WTC11 (cell line): ENCODE measurements at regions not wholly inside any gene's neighbourhood (a gene's known extent, or its start where the extent isn't known, plus 50 kb on each side); places are given as distances from the start of the nearest gene placed in this dataset.

ENCODE experiments used
- ATAC-seq: fragments of 200-7000 bp; cut with Tn5 transposase; 2 replicates; pipeline ENCODE4 v1.10.0; 2021; ENCODE audit warnings: mild to moderate bottlenecking, moderate library complexity
- CTCF ChIA-PET: fragments of 300-600 bp; sonication (Branson Sonifier 250); formaldehyde crosslinking; loops from one replicate; lab custom pipeline; 2021; ENCODE audit warnings: antibody characterized with exemption; lab: Charles Lee
- POLR2A ChIA-PET: fragments of 350-600 bp; sonication (Branson Sonifier 250); formaldehyde crosslinking; loops from one replicate; lab custom pipeline; 2021; ENCODE audit warnings: antibody characterized with exemption; lab: Charles Lee
- DNase-seq: peaks from one replicate; pipeline ENCODE4 v3.0.0; 2021; ENCODE audit warnings: low spot score
- H3K27ac Mint-ChIP-seq: 2 replicates; pipeline ENCODE4 v1.8.0; 2021; ENCODE audit warnings: mixed read lengths
- H3K27me3 Mint-ChIP-seq: 2 replicates; pipeline ENCODE4 v1.8.0; 2021; ENCODE audit warnings: low read depth, mild to moderate bottlenecking, moderate library complexity, mixed read lengths
- H3K36me3 Mint-ChIP-seq: 2 replicates; pipeline ENCODE4 v1.8.0; 2021; ENCODE audit warnings: mixed read lengths
- H3K4me1 Mint-ChIP-seq: 2 replicates; pipeline ENCODE4 v1.8.0; 2022; ENCODE audit warnings: mixed read lengths
- H3K4me3 Mint-ChIP-seq: 2 replicates; pipeline ENCODE4 v1.8.0; 2021; ENCODE audit warnings: mild to moderate bottlenecking, moderate library complexity, mixed read lengths
- H3K9me3 Mint-ChIP-seq: 2 replicates; pipeline ENCODE4 v1.8.0; 2021; ENCODE audit warnings: mixed read lengths
- ATF1 ChIP-seq: sonication (generic); formaldehyde crosslinking; IDR thresholded peaks from 2 replicates; pipeline ENCODE4 v1.8.1; 2023; ENCODE audit warnings: mild to moderate bottlenecking, moderate library complexity, missing genetic modification reagents
- ATF3 ChIP-seq: sonication (generic); formaldehyde crosslinking; conservative IDR thresholded peaks from 2 replicates; pipeline ENCODE4 v1.8.1; 2022; ENCODE audit warnings: mild to moderate bottlenecking, missing genetic modification reagents
- CREM ChIP-seq: sonication (generic); formaldehyde crosslinking; IDR thresholded peaks from 2 replicates; pipeline ENCODE4 v1.8.1; 2022; ENCODE audit warnings: mild to moderate bottlenecking, missing genetic modification reagents, moderate library complexity
- E2F5 ChIP-seq: sonication (generic); formaldehyde crosslinking; IDR thresholded peaks from 2 replicates; pipeline ENCODE4 v1.8.1; 2022; ENCODE audit warnings: mild to moderate bottlenecking, moderate library complexity, missing genetic modification reagents
- EMX1 ChIP-seq: fragments of 250-450 bp; sonication (Bioruptor Pico); IDR thresholded peaks from 2 replicates; pipeline ENCODE4 v1.8.0; 2021; ENCODE audit warnings: mild to moderate bottlenecking
- ERG ChIP-seq: fragments of 250-450 bp; sonication (Bioruptor Pico); IDR thresholded peaks from 2 replicates; pipeline ENCODE4 v1.8.0; 2021; ENCODE audit warnings: mild to moderate bottlenecking
- ESRRA ChIP-seq: sonication (generic); formaldehyde crosslinking; IDR thresholded peaks from 2 replicates; pipeline ENCODE4 v1.8.1; 2022; ENCODE audit warnings: mild to moderate bottlenecking, missing genetic modification reagents, borderline replicate concordance
- ETV6 ChIP-seq: sonication (generic); formaldehyde crosslinking; IDR thresholded peaks from 2 replicates; pipeline ENCODE4 v1.8.1; 2022; ENCODE audit warnings: mild to moderate bottlenecking, missing genetic modification reagents
- FOXJ3 ChIP-seq: sonication (generic); formaldehyde crosslinking; IDR thresholded peaks from 2 replicates; pipeline ENCODE4 v1.9.0; 2021; ENCODE audit warnings: missing genetic modification reagents, mild to moderate bottlenecking, borderline replicate concordance
- GABPB1 ChIP-seq: sonication (generic); formaldehyde crosslinking; IDR thresholded peaks from 2 replicates; pipeline ENCODE4 v1.8.1; 2023; ENCODE audit warnings: mild to moderate bottlenecking, missing genetic modification reagents
- NFE2L1 ChIP-seq: sonication (generic); formaldehyde crosslinking; IDR thresholded peaks from 2 replicates; pipeline ENCODE4 v1.8.1; 2023; ENCODE audit warnings: missing genetic modification reagents
- NR1H2 ChIP-seq: sonication (generic); formaldehyde crosslinking; IDR thresholded peaks from 2 replicates; pipeline ENCODE4 v1.9.0; 2021; ENCODE audit warnings: mild to moderate bottlenecking, moderate library complexity, missing genetic modification reagents
- NR3C1 ChIP-seq: sonication (generic); formaldehyde crosslinking; conservative IDR thresholded peaks from 2 replicates; pipeline ENCODE4 v1.8.1; 2023; ENCODE audit warnings: low read depth, mild to moderate bottlenecking, missing genetic modification reagents
- PRRX2 ChIP-seq: fragments of 250-450 bp; sonication (Bioruptor Pico); IDR thresholded peaks from 2 replicates; pipeline ENCODE4 v1.8.0; 2021; ENCODE audit warnings: mild to moderate bottlenecking
- RORB ChIP-seq: fragments of 250-450 bp; sonication (Bioruptor Pico); IDR thresholded peaks from 2 replicates; pipeline ENCODE4 v1.9.0; 2021; ENCODE audit warnings: mild to moderate bottlenecking
- USF1 ChIP-seq: sonication (generic); formaldehyde crosslinking; IDR thresholded peaks from 2 replicates; pipeline ENCODE4 v1.8.0; 2022; ENCODE audit warnings: mild to moderate bottlenecking, missing genetic modification reagents
- ZMAT4 ChIP-seq: fragments of 250-450 bp; sonication (Bioruptor Pico); IDR thresholded peaks from 2 replicates; pipeline ENCODE4 v1.9.0; 2021; ENCODE audit warnings: mild to moderate bottlenecking
- ZNF138 ChIP-seq: sonication (generic); formaldehyde crosslinking; conservative IDR thresholded peaks from 2 replicates; pipeline ENCODE4 v1.8.1; 2022; ENCODE audit warnings: mild to moderate bottlenecking, moderate library complexity, missing genetic modification reagents
- ZNF219 ChIP-seq: sonication (generic); formaldehyde crosslinking; IDR thresholded peaks from 2 replicates; pipeline ENCODE4 v1.8.0; 2023; ENCODE audit warnings: missing genetic modification reagents, mild to moderate bottlenecking, borderline replicate concordance
- ZNF396 ChIP-seq: fragments of 250-450 bp; sonication (Bioruptor Pico); IDR thresholded peaks from 2 replicates; pipeline ENCODE4 v1.8.0; 2021; ENCODE audit warnings: mild to moderate bottlenecking, moderate library complexity, borderline replicate concordance
- ZNF425 ChIP-seq: fragments of 250-450 bp; sonication (Bioruptor Pico); conservative IDR thresholded peaks from 2 replicates; pipeline ENCODE4 v1.9.0; 2021; ENCODE audit warnings: mild to moderate bottlenecking
- ZNF532 ChIP-seq: fragments of 250-450 bp; sonication (Bioruptor Pico); IDR thresholded peaks from 2 replicates; pipeline ENCODE4 v1.9.0; 2021; ENCODE audit warnings: mild to moderate bottlenecking, borderline replicate concordance

GRCh38 chr4:32258986-32259385 lies 1538.8 kb downstream of the PCDH7 start:
- ChIA-PET POLR2A (no interaction called here), CTCF (no interaction called here)
- Mint-ChIP-seq H3K4me1 (no peaks in the 10 kb centered on the region), H3K36me3 (no peaks in the 10 kb centered on the region), H3K27ac (no peak overlapping the region), H3K9me3 (no peaks in the 10 kb centered on the region), H3K4me3 (no peak overlapping the region), H3K27me3 (no peaks in the 10 kb centered on the region)
- no peak for DNase-seq
- no peak for ATAC-seq
- TF ChIP-seq RORB (CRISPR knock-in tag) (no peak), FOXJ3 (CRISPR knock-in tag) (no peak)

GRCh38 chr4:32261196-32261595 lies 1541.0 kb downstream of the PCDH7 start:
- no peak for DNase-seq
- TF ChIP-seq CREM (CRISPR knock-in tag) (no peak), ESRRA (CRISPR knock-in tag) (no peak), E2F5 (CRISPR knock-in tag) (no peak), ATF3 (CRISPR knock-in tag) (no peak), NR3C1 (CRISPR knock-in tag) (no peak), ZMAT4 (CRISPR knock-in tag) (no peak), ETV6 (CRISPR knock-in tag) (no peak), ZNF138 (no peak), ZNF396 (CRISPR knock-in tag) (no peak), GABPB1 (CRISPR knock-in tag) (no peak), PRRX2 (no peak), NFE2L1 (CRISPR knock-in tag) (no peak), NR1H2 (CRISPR knock-in tag) (no peak), USF1 (no peak), ERG (no peak)
- H3K36me3 Mint-ChIP-seq, result no peaks in the 10 kb centered on the region
- H3K9me3 Mint-ChIP-seq, result peaks cover 2% of the 10 kb centered on the region; the same call in 1 of the 2 replicates
- CTCF ChIA-PET, result no interaction called here
- no peak overlapping the region for H3K27ac Mint-ChIP-seq
- POLR2A ChIA-PET, result no interaction called here
- H3K4me3 Mint-ChIP-seq, result no peak overlapping the region
- ATAC-seq, result peak; percentile 38; the same call in 1 of the 2 replicates
- H3K4me1 Mint-ChIP-seq, result peaks cover 2% of the 10 kb centered on the region; the same call in 1 of the 2 replicates
- H3K27me3 Mint-ChIP-seq, result no peaks in the 10 kb centered on the region

- CTCF ChIA-PET, result no interaction called here
Measured at GRCh38 chr4:32268863-32269262, 1548.7 kb downstream of the PCDH7 start.

More at GRCh38 chr4:32268863-32269262, 1548.7 kb downstream of the PCDH7 start:
- Mint-ChIP-seq H3K27me3 (no peaks in the 10 kb centered on the region), H3K27ac (no peak overlapping the region), H3K9me3 (peaks cover 8% of the 10 kb centered on the region; the same call in 1 of the 2 replicates), H3K4me1 (peaks cover 2% of the 10 kb centered on the region; the same call in 1 of the 2 replicates), H3K4me3 (no peak overlapping the region), H3K36me3 (peaks cover 3% of the 10 kb centered on the region; the same call in 1 of the 2 replicates)
- TF ChIP-seq NFE2L1 (CRISPR knock-in tag), result no peak
- no peak for TF ChIP-seq PRRX2
- no peak for TF ChIP-seq ZNF425 (CRISPR knock-in tag)
- TF ChIP-seq ZNF532 (CRISPR knock-in tag), result no peak
- TF ChIP-seq EMX1 (CRISPR knock-in tag), result no peak
- no peak for TF ChIP-seq ATF1 (CRISPR knock-in tag)
- TF ChIP-seq GABPB1 (CRISPR knock-in tag), result no peak
- TF ChIP-seq ZNF219 (CRISPR knock-in tag), result no peak
- no peak for ATAC-seq
- DNase-seq, result no peak
- POLR2A ChIA-PET, result no interaction called here
